Hematopoietic multipotent progenitor cell treated with erythropoietin and hydrocortisone succinate and interleukin-3 and kit ligand, for 4 days (in vitro differentiated cells): ENCODE measurements at regions not wholly inside any gene's neighbourhood (a gene's known extent, or its start where the extent isn't known, plus 50 kb on each side); places are given as distances from the start of the nearest gene placed in this dataset.

ENCODE experiments used
- DNase-seq: peaks from one replicate; pipeline ENCODE4 v3.0.0-alpha.2; 2015

- peak; percentile 30 for DNase-seq
Observed at GRCh38 chr6:100176311-100176950, 182.4 kb upstream of the MCHR2 start.

DNA sequence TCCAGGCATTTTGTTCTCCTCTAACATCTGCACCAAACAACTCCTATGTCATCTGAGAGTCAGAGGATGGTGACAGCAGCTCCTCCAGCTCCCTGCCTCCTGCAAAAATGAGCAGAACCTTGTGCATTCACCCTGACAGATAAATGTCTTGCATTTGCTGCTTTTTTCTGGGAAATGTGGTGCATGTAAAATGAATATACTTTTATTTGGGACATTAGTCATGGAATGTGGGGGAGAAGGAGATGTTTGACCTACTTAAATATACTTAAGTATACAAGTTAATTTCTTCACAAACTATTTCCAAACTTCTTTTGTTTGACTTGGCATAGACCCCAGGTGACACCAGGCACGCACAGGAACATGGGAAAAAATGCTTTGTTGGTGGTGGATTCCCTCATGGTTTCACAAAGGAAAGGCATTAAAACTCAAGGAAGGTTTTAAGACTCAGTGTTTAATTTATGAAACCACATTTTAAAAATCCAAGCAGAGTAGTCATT is 181.8 kb upstream of the MCHR2 start:
- no peak for DNase-seq

DNA sequence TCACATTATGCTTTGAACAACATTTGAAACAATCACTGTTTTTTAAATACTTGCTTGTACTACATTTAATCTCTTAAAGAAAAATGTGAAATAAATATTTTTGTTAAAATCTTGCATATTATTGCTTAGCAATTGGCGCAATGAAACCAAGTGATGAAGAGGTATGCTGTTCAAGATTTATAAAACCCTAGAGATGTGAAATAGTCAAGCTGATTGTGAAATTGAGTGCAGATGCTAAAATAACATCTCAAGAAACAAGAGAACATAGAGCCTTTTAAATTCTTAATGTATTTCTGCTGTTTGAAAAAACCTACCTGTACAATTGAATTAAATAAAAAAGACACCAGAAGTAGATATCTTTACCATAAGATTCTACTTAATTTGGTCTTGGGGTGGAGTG is 179.2 kb upstream of the MCHR2 start:
- no peak for DNase-seq

- no peak for DNase-seq
Observed at GRCh38 chr6:100172322-100172713, 178.3 kb upstream of the MCHR2 start.

DNA sequence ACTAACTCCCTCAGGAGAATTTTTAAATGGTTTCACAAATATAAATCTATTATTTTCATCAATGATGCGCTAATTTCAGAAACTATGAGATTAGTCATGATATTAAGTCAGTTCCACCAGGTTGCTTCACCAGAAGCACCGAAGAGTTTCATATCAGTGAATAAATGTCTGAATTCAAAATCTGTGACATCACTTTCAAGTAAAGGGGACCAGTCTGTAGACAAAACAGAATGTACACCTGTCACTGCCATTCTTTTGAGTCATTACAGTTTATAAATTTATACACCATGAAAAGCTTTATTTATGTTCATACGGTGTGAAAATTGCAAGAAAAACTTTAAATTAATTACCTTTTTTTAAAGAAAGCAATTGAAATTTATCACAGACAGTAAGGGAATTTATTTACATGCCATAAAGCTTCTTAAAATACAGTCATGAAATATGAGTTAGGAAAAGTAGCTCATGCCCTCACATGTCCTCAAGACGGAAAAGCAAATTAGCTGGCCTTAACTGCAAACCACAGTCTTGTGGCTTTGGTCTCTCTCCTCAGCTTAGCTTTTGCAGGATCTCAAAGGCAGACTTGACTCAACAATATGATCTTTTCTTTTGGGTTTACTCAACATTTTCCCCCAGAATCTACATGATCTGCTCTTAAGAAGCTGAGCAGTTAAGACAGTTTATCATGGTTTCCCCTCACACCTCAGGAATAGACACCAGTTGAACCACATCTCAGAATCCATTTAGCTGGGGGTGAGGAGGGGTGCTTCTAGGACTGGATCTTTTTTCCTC is 177.7 kb upstream of the MCHR2 start:
- DNase-seq, result peak; percentile 2

GRCh38 chr6:100168148-100168547 is 174.1 kb upstream of the MCHR2 start:
- no peak for DNase-seq

GRCh38 chr6:100167585-100167984 is 173.6 kb upstream of the MCHR2 start:
- DNase-seq, result no peak

DNA sequence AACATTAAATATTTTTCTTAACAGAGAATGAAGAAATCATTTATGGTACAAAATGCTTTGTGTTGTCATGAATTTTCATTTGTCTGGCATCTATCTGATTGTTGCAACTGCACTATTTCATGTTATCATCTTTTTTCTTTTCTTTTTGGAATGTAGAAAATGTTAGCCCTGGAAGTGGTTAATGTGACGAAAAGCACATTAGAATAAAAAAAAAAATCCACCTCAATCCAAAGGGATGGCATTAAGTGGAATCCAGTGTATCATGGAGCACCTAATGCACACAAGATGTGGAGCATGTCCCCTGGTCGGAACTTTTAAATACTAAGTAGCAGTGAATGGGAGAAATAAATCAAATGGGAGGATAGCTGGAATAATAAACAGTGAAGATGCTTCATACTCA is 172.9 kb upstream of the MCHR2 start:
- no peak for DNase-seq

DNA sequence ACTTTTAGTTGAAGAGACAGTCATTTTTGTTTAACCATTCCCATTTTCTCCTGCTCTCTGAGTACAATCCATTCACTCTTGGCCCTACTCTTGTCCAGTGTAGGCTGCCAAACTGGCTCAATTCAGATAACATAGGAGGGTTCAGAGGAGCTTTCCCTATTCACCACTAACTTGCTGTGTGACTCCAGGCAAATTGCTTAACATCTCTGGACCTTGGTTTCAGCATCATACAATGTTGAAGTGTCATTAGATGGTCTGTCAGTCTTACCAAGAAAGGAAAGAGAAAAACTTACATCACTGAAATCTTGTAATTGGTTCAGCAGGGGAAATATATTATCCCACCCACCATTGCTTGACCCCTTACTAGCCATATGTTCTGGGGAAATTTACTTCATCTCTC is 171.4 kb upstream of the MCHR2 start:
- DNase-seq, result no peak

- no peak for DNase-seq
Observed at GRCh38 chr6:100163035-100163434, 169.0 kb upstream of the MCHR2 start.

DNA sequence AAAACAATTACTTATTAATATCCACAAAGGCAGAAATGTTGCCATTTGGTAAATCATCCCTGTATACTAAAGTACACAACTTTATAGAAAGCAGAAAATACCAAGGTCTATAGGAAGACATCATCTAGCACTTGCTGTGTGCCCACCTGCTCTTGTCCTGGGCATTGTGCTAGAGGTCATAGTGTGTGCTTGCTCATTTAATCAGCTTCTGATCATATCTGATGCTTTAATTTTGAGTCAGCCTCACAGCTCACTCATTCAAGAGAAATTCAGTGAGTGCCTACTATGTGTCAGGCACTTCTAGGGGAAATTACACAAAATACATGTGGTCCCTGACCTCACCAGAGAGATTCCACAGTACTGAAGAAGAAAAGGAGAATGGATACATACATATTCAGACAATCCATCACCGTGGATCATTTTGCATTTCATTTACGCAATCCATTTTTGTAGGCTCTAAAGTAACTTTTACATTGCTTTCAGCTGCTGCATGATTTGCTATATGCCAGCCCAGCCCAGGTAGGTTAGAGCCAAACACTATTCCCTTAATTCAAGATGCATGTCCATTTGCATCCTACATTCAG is 167.9 kb upstream of the MCHR2 start:
- DNase-seq, result no peak

DNA sequence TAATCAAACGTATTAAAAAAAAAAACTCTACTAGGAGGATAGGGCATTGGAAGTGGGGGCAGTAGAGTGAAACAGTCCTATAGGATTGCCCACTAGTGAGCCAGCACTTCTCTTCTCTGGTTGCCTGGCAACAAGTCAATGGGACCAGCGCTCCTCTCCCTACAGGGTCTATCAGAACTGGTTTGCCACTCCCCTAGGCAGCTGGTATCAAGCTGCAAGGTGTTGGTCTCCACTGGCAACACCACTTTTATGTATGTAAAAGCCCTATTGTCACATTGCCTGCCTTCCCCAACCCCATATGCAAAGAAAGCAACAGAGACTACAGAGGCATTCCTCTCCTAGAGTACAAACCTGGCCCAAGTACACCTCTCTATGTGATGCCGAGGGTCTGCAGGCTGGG is 166.9 kb upstream of the MCHR2 start:
- no peak for DNase-seq

- DNase-seq, result no peak
Observed at GRCh38 chr6:100155141-100155540, 161.1 kb upstream of the MCHR2 start.

DNA sequence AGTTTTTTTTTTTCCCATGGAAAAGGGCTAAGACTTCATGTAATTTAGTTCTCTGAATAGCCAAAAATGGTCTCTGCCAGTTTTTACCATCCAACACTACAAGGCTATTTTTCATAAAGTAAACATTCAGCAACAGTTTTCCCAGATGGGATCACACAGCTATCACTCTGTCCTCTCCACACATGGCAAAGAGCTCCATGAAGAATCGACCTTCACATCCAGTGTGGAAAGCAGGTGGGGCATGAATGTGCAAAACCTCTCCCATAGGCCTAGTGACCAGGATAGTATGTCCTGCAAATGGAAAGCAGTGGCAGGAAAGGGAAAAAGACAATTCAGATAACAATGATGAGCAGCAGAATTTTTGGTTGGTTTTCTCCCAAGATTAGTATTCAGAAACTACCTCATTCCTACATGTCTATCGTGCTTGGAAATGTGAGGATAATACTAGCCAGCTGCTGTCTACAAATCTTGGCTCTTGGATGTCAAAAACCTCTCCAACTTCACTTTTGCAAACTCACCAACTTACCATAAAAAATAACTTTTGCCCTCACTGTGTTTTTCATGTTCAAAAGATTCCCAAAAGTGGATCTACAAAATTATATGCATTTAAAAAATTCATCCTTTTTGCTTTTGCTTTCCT is 159.7 kb upstream of the MCHR2 start:
- no peak for DNase-seq

- no peak for DNase-seq
Observed at GRCh38 chr6:100152201-100152600, 158.2 kb upstream of the MCHR2 start.

DNA sequence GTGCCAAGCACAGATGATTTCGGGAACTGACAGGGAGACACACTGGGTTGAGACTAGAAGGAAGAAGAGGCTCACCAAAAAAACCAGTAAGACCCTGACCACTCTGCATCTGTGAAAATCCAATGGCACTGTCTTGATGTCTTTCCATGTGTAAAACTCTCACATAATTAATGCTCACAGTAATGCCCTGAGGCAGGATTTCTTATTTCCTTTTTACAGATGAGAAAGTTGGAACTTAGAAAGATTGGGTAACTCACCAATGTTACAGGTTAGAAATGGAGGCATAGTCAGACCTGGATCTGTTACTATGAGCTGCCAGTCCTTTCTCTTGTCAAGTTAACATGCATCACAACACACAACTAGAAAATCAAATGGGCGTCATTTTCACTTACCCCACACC is 151.0 kb upstream of the MCHR2 start:
- DNase-seq, result no peak

DNA sequence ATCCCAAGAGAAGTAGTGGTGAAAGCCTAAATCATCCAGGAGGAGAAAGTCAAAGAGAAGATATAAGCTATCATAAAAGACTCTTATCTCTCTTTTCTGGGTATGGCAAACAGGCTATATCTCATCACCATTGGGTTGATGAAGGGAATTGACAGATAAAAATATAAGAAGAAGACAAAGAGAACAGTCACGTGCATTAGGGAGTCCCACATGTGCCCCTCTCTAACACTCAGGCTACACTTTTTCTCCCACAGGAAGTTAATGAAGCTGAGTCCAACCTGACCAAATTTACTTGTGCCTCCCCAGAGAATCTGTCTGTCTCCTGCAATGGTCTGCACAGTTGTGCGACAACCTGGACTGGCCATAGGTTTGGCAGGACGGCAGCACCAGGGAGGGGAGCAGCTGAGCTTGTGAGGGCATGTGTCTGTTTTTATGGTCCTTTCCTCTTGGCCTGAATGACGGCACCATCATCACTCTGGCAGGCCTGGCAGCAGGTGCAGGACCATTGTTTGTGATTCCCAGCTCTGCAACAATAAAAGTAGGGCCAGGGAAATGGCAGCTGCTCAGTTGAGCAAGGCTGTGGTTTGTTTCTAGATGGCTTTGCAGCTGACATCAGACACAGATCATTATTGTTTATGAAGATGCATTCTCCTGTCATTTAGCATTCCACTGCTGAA is 144.5 kb upstream of the MCHR2 start:
- DNase-seq, result no peak

DNA sequence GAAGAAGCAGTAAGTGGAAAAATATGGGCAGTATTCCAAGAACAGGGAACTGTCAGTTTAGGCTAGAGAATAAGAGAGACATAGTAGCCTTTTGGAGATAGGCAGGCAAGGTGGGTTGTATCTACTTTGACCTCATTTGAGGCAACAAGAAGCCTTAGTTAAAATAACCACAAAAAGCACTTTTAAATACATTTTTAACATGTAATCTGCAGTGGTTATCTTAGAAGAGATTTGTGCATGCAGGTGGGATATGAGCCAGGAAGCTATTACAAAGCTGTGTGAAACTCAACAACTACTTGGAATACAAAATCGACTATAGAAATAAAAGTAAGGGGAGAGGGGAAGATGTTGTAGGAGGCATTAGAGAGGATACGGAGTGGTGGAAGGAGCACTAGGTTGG is 143.7 kb upstream of the MCHR2 start:
- no peak for DNase-seq

DNA sequence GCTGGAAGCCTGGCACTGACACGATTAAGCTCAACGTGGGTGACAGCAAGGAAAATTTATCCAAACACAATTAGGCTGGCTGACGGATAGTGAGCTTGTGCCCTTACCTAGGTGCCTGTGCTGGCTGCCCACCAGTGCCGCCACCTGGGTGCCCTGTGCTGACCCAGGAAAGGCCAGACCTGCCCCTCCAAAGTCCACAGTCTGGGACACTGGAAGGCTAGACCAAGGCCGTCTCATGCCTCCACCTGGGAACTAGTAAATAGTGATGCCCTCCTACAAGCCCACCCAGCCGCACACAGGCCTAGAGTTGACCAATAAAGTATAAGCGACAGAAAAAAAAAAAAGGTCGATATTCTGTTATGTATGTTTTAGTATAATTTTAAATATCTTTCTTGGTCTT is 142.6 kb upstream of the MCHR2 start:
- DNase-seq, result no peak

- DNase-seq, result no peak
Observed at GRCh38 chr6:100135977-100136376, 142.0 kb upstream of the MCHR2 start.

DNA sequence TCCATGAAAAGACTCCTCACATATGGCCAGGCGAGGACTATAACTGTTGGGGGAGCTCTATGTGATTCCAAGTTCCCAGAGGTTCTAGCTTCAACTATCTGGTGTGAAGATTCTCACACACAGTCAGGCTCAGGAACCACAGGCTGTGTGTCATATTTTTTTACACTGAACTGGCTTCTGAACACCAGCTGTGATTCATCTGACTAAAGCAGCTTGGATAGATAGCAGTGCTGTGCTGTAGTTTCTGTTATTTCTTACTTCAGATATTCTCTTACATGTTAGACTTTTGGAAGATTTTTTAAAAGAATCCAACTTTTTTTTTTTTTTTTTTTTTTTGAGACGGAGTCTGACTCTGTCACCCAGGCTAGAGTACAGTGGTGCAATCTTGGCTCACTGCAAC is 140.7 kb upstream of the MCHR2 start:
- DNase-seq, result no peak

DNA sequence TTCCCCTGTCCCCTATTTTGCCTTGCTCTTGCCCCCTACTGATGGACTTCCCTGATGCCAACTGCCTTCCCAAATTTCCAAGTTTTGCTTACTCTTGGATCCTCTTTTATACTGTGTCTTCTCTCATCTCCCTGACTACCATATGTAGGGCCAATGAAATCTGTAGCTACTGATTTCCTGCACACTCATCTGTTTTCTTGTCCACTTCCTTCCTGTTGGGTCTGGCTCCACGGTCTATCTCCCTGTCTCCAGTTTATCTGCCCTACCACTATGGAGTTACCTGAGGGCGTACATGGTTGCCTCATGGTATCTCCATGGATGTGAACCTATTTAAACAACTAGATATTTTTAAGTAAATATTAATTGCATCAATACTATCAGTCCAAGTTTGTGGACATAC is 140.3 kb upstream of the MCHR2 start:
- DNase-seq, result no peak

GRCh38 chr6:100132005-100132404 is 138.0 kb upstream of the MCHR2 start:
- DNase-seq, result no peak
